ENCODE measurements at regions not wholly inside any gene's neighbourhood (a gene's known extent, or its start where the extent isn't known, plus 50 kb on each side); places are given as distances from the start of the nearest gene placed in this dataset.

DNA sequence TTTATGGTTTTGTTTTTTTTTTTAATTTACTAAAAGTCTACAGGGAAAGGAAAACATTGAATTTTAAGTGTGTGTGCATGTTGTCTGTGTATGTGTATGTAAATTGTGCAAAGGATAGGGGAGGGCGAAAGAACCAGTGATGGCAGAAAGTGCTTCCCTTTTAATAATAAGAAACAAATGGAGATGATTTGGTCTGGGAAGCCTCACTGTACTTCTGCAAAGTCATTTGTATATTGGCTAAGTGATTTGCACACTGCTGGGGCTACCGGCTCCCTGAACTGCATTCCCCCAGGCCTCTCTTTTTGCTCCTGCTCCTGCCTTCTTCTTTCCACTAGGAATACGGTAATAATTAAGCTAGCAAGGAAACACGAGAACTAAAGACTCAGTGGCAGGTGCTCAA is 101.2 kb downstream of the CD47 start:
- H3K9me2 ChIP-seq, result no peaks in the 10 kb centered on the region
- POLR2A ChIA-PET, result no interaction called here
- WGBS (ENCODE audit: low lambda C conversion rate), result 52% methylated on average over 4 of the region's 4 CpGs
- H3K36me3 ChIP-seq (replicated peaks in 1 of 2; ENCODE audit: control insufficient read depth in 1 of 2, insufficient read depth in 2 of 2, low read length in 1 of 2), result no peaks in the 10 kb centered on the region
- H3K27ac ChIP-seq (ENCODE audit: low read depth in 2 of 2, low read length in 1 of 2), result peak overlapping the region in 1 of 2 experiments; percentile 43; a peak in 1 of 4 replicates
- no peak overlapping the region for H3K9ac ChIP-seq
- no peaks in the 10 kb centered on the region for H3K79me2 ChIP-seq (ENCODE audit: insufficient read depth)
- no peak overlapping the region for H2AFZ ChIP-seq (ENCODE audit: low read depth)
- CTCF ChIA-PET, result interaction anchor here (2.0 kb wide), 1 partner anchor 62 kb away, joined by 5 read pairs; no protein-coding TSS in a partner anchor
- no peak overlapping the region for H3K4me2 ChIP-seq
- no peak for TF ChIP-seq RFX5 (IDR thresholded peaks at IDR 0.05; ENCODE audit: low read length)
- TF ChIP-seq SIN3A (IDR thresholded peaks at IDR 0.05; ENCODE audit: borderline replicate concordance, low read depth, low read length), result no peak
- TF ChIP-seq RAD21 (IDR thresholded peaks at IDR 0.05; ENCODE audit: low read length), result no peak
- TF ChIP-seq, protein P1, sequence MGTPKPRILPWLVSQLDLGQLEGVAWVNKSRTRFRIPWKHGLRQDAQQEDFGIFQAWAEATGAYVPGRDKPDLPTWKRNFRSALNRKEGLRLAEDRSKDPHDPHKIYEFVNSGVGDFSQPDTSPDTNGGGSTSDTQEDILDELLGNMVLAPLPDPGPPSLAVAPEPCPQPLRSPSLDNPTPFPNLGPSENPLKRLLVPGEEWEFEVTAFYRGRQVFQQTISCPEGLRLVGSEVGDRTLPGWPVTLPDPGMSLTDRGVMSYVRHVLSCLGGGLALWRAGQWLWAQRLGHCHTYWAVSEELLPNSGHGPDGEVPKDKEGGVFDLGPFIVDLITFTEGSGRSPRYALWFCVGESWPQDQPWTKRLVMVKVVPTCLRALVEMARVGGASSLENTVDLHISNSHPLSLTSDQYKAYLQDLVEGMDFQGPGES (IDR thresholded peaks at IDR 0.05; ENCODE audit: low read depth, low read length), result no peak
- TF ChIP-seq, protein P2, sequence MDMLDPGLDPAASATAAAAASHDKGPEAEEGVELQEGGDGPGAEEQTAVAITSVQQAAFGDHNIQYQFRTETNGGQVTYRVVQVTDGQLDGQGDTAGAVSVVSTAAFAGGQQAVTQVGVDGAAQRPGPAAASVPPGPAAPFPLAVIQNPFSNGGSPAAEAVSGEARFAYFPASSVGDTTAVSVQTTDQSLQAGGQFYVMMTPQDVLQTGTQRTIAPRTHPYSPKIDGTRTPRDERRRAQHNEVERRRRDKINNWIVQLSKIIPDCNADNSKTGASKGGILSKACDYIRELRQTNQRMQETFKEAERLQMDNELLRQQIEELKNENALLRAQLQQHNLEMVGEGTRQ (IDR thresholded peaks at IDR 0.05; ENCODE audit: borderline replicate concordance, low read depth, low read length), result no peak
- peak; percentile 8; the same call in 1 of the 2 replicates for TF ChIP-seq RCOR1 (IDR thresholded peaks at IDR 0.05; ENCODE audit: low read length)
- TF ChIP-seq, protein P3, sequence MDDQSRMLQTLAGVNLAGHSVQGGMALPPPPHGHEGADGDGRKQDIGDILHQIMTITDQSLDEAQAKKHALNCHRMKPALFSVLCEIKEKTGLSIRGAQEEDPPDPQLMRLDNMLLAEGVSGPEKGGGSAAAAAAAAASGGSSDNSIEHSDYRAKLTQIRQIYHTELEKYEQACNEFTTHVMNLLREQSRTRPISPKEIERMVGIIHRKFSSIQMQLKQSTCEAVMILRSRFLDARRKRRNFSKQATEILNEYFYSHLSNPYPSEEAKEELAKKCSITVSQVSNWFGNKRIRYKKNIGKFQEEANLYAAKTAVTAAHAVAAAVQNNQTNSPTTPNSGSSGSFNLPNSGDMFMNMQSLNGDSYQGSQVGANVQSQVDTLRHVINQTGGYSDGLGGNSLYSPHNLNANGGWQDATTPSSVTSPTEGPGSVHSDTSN (IDR thresholded peaks at IDR 0.05), result no peak
- no peak for TF ChIP-seq EZH2phosphoT487 (IDR thresholded peaks at IDR 0.05; ENCODE audit: borderline replicate concordance, low read depth)
- TF ChIP-seq, protein P4, sequence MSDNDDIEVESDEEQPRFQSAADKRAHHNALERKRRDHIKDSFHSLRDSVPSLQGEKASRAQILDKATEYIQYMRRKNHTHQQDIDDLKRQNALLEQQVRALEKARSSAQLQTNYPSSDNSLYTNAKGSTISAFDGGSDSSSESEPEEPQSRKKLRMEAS (IDR thresholded peaks at IDR 0.05; ENCODE audit: low read depth), result no peak
- no peak for TF ChIP-seq FOXM1 (IDR thresholded peaks at IDR 0.05; ENCODE audit: low read depth)
- no peak for TF ChIP-seq FOXJ3 (CRISPR knock-in tag; IDR thresholded peaks at IDR 0.05)
- TF ChIP-seq, protein P5, sequence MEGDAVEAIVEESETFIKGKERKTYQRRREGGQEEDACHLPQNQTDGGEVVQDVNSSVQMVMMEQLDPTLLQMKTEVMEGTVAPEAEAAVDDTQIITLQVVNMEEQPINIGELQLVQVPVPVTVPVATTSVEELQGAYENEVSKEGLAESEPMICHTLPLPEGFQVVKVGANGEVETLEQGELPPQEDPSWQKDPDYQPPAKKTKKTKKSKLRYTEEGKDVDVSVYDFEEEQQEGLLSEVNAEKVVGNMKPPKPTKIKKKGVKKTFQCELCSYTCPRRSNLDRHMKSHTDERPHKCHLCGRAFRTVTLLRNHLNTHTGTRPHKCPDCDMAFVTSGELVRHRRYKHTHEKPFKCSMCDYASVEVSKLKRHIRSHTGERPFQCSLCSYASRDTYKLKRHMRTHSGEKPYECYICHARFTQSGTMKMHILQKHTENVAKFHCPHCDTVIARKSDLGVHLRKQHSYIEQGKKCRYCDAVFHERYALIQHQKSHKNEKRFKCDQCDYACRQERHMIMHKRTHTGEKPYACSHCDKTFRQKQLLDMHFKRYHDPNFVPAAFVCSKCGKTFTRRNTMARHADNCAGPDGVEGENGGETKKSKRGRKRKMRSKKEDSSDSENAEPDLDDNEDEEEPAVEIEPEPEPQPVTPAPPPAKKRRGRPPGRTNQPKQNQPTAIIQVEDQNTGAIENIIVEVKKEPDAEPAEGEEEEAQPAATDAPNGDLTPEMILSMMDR (IDR thresholded peaks at IDR 0.05), result no peak
- TF ChIP-seq GATA2 (CRISPR knock-in tag; IDR thresholded peaks at IDR 0.05), result no peak
- TF ChIP-seq JUND (IDR thresholded peaks at IDR 0.05), result no peak
- TF ChIP-seq NFIC (IDR thresholded peaks at IDR 0.05; ENCODE audit: borderline replicate concordance), result no peak
- no peak for TF ChIP-seq SMC3 (IDR thresholded peaks at IDR 0.05; ENCODE audit: low read depth, low read length)
- peak in 1 of 2 experiments; percentile 36; a peak in 1 of 4 replicates for TF ChIP-seq EP300 (IDR thresholded peaks at IDR 0.05; ENCODE audit: borderline replicate concordance in 1 of 2, low read depth in 1 of 2, low read length in 1 of 2)
- no peaks in the 10 kb centered on the region for H3K9me3 ChIP-seq
- DNase-seq, result peak; percentile 42
- no peaks in the 10 kb centered on the region for H3K27me3 ChIP-seq (ENCODE audit: insufficient read depth)
- no peaks in the 10 kb centered on the region for H4K20me1 ChIP-seq (ENCODE audit: insufficient read depth)
- peaks cover 24% of the 10 kb centered on the region for H3F3A ChIP-seq (replicated peaks; ENCODE audit: insufficient read depth)
- H3K4me3 ChIP-seq (ENCODE audit: low read depth in 2 of 2, low read length in 1 of 2), result no peak overlapping the region
- peaks cover 31 to 45% of the 10 kb centered on the region in 2 experiments for H3K4me1 ChIP-seq (ENCODE audit: control insufficient read depth in 1 of 2, insufficient read depth in 2 of 2, low read depth in 1 of 2, low read length in 1 of 2)

Data from SK-N-SH (cell line).